GM23338 (cell line): ENCODE measurements at regions not wholly inside any gene's neighbourhood (a gene's known extent, or its start where the extent isn't known, plus 50 kb on each side); places are given as distances from the start of the nearest gene placed in this dataset.

Experiments
- EZH2 ChIP-seq: fragments of 200-600 bp; sonication (generic); IDR thresholded peaks from one replicate; pipeline ENCODE4 v1.8.0; 2017; ENCODE audit warnings: antibody characterized with exemption, mild to moderate bottlenecking, low read depth; ENCODE audit not compliant: unreplicated experiment
- JUNB ChIP-seq: IDR thresholded peaks from one replicate; pipeline ENCODE4 v1.6.1; 2016; ENCODE audit warnings: antibody characterized with exemption; ENCODE audit not compliant: unreplicated experiment
- POLR2AphosphoS5 ChIP-seq: IDR thresholded peaks from 2 replicates; pipeline ENCODE4 v1.6.1; 2016; ENCODE audit warnings: antibody characterized with exemption, low read depth
- TF ChIP-seq, protein P1 (sequence below), 2 experiments: fragments of 200-600 bp in 1 of 2; sonication (generic) in 1 of 2; conservative IDR thresholded peaks; 2 replicates each; pipeline versions ENCODE4 v1.5.1 to v1.6.1; 2016 to 2017; ENCODE audit warnings: antibody characterized with exemption in 2 of 2, low read depth in 2 of 2, mild to moderate bottlenecking in 2 of 2, moderate library complexity in 1 of 2

- TF ChIP-seq EZH2 (no peak), JUNB (no peak), POLR2AphosphoS5 (no peak)
- TF ChIP-seq, protein P1, sequence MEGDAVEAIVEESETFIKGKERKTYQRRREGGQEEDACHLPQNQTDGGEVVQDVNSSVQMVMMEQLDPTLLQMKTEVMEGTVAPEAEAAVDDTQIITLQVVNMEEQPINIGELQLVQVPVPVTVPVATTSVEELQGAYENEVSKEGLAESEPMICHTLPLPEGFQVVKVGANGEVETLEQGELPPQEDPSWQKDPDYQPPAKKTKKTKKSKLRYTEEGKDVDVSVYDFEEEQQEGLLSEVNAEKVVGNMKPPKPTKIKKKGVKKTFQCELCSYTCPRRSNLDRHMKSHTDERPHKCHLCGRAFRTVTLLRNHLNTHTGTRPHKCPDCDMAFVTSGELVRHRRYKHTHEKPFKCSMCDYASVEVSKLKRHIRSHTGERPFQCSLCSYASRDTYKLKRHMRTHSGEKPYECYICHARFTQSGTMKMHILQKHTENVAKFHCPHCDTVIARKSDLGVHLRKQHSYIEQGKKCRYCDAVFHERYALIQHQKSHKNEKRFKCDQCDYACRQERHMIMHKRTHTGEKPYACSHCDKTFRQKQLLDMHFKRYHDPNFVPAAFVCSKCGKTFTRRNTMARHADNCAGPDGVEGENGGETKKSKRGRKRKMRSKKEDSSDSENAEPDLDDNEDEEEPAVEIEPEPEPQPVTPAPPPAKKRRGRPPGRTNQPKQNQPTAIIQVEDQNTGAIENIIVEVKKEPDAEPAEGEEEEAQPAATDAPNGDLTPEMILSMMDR (conservative IDR thresholded peaks at IDR 0.05; ENCODE audit: low read depth in 2 of 2): no peak
Observed at GRCh38 chr4:131603705-131604104, 1545.4 kb upstream of the PCDH10 start.
